PC-9 (cell line): ENCODE measurements at regions not wholly inside any gene's neighbourhood (a gene's known extent, or its start where the extent isn't known, plus 50 kb on each side); places are given as distances from the start of the nearest gene placed in this dataset.

Experiments
- CTCF ChIP-seq: fragments of 200-600 bp; sonication (generic); conservative IDR thresholded peaks from 2 replicates; pipeline ENCODE4 v1.6.1; 2017; ENCODE audit warnings: mixed run types, antibody characterized with exemption, mild to moderate bottlenecking, moderate library complexity
- EZH2 ChIP-seq: fragments of 200-600 bp; sonication (generic); IDR thresholded peaks from 2 replicates; pipeline ENCODE4 v1.8.0; 2017; ENCODE audit warnings: antibody characterized with exemption, low read depth

DNA sequence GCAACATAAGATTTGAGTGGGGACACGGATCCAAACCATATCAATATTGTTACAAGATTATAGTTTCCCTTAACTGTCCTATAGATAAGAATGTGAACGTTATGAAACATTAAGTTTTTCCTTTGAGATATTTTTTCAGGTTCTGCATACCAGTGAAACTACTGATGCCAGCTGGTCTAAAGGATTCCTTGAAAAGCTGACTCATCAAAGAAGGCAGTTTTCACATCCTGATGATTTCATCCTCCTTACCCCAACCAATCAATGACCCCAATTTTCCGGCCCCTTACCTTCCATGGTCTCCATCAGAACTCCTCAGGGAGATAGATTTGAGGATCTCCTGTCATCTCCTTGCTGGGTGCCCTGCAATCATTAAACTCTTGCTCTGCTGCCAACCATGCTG, 64.1 kb upstream of the HS3ST4 start:
- TF ChIP-seq CTCF (no peak), EZH2 (no peak)
